Body of pancreas (tissue), 4 donors: ENCODE measurements at regions not wholly inside any gene's neighbourhood (a gene's known extent, or its start where the extent isn't known, plus 50 kb on each side); places are given as distances from the start of the nearest gene placed in this dataset.
A peak's percentile ranks its signal among the peaks of the same experiment; 100 is the strongest.

Source experiments
- POLR2A ChIP-seq, 3 donors: fragments of 450-650 bp; IDR thresholded peaks; one replicate each; pipeline ENCODE4 v1.6.1; 2016; ENCODE audit warnings: antibody characterized with exemption in 3 of 3, mild to moderate bottlenecking in 2 of 3
- TF ChIP-seq, protein P1 (sequence below), 7 experiments: fragments of 450-650 bp in 4 of 7; fragments of 200-600 bp in 3 of 7; sonication (generic) in 3 of 7; IDR thresholded peaks; one replicate each; pipeline ENCODE4 v1.5.1; 2016 to 2019; ENCODE audit warnings: antibody characterized with exemption in 7 of 7

DNA sequence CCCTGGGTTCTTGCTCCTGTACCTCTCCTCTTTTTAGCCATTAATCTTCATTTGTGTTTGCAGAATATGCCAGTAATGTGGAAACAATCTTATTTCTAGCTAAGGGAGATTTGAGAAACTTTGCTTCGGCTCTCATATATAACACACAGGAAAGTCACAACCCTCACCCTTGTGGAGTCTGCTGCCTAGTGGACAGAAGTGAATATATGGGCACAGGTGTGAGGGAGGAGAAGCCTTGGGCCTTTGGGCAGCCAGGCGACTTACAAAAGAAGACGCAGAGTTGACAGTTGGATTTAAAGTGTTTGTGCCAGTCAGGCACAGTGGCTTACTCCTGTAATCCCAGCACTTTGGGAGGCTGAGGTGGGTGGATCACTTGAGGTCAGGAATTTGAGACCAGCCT lies 181.8 kb upstream of the TBL1XR1 start:
- TF ChIP-seq, protein P1, sequence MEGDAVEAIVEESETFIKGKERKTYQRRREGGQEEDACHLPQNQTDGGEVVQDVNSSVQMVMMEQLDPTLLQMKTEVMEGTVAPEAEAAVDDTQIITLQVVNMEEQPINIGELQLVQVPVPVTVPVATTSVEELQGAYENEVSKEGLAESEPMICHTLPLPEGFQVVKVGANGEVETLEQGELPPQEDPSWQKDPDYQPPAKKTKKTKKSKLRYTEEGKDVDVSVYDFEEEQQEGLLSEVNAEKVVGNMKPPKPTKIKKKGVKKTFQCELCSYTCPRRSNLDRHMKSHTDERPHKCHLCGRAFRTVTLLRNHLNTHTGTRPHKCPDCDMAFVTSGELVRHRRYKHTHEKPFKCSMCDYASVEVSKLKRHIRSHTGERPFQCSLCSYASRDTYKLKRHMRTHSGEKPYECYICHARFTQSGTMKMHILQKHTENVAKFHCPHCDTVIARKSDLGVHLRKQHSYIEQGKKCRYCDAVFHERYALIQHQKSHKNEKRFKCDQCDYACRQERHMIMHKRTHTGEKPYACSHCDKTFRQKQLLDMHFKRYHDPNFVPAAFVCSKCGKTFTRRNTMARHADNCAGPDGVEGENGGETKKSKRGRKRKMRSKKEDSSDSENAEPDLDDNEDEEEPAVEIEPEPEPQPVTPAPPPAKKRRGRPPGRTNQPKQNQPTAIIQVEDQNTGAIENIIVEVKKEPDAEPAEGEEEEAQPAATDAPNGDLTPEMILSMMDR (IDR thresholded peaks at IDR 0.05): peak in 6 of 7 experiments; percentile 17 to 67 (median 50)
- TF ChIP-seq POLR2A (IDR thresholded peaks at IDR 0.05): no peak
